ENCODE measurements at regions not wholly inside any gene's neighbourhood (a gene's known extent, or its start where the extent isn't known, plus 50 kb on each side); places are given as distances from the start of the nearest gene placed in this dataset.

GRCh38 chr2:60400462-60401246 lies 152.8 kb downstream of the BCL11A start:
- no peak for DNase-seq (ENCODE audit: low read depth in 2 of 2)

- DNase-seq (ENCODE audit: low read depth in 2 of 2): no peak
These were observed 159.0 kb downstream of the BCL11A start for GRCh38 chr2:60394463-60394862.

GRCh38 chr2:60391649-60392375 lies 161.6 kb downstream of the BCL11A start:
- no peak for DNase-seq (ENCODE audit: low read depth in 2 of 2)

- DNase-seq (ENCODE audit: low read depth in 2 of 2): no peak
These were observed 162.2 kb downstream of the BCL11A start for GRCh38 chr2:60391230-60391629.

GRCh38 chr2:60386436-60386835 lies 167.0 kb downstream of the BCL11A start:
- no peak for DNase-seq (ENCODE audit: low read depth in 2 of 2)

GRCh38 chr2:60385648-60386047 lies 167.8 kb downstream of the BCL11A start:
- DNase-seq (ENCODE audit: low read depth in 2 of 2): no peak

- no peak for DNase-seq (ENCODE audit: low read depth in 2 of 2)
These were observed 169.9 kb downstream of the BCL11A start for GRCh38 chr2:60383401-60384143.

- no peak for DNase-seq (ENCODE audit: low read depth in 2 of 2)
These were observed 173.0 kb downstream of the BCL11A start for GRCh38 chr2:60380411-60380810.

GRCh38 chr2:60379684-60380083 lies 173.8 kb downstream of the BCL11A start:
- no peak for DNase-seq (ENCODE audit: low read depth in 2 of 2)

- no peak for DNase-seq (ENCODE audit: low read depth in 2 of 2)
These were observed 174.2 kb downstream of the BCL11A start for GRCh38 chr2:60379216-60379615.

GRCh38 chr2:60377825-60378224 lies 175.6 kb downstream of the BCL11A start:
- no peak for DNase-seq (ENCODE audit: low read depth in 2 of 2)

- DNase-seq (ENCODE audit: low read depth in 2 of 2): no peak
These were observed 177.2 kb downstream of the BCL11A start for GRCh38 chr2:60376252-60376651.

- no peak for DNase-seq (ENCODE audit: low read depth in 2 of 2)
These were observed 181.8 kb downstream of the BCL11A start for GRCh38 chr2:60371681-60372080.

- no peak for DNase-seq (ENCODE audit: low read depth in 2 of 2)
These were observed 182.2 kb downstream of the BCL11A start for GRCh38 chr2:60371219-60371618.

- DNase-seq (ENCODE audit: low read depth in 2 of 2): no peak
These were observed 182.6 kb downstream of the BCL11A start for GRCh38 chr2:60370814-60371213.

- DNase-seq (ENCODE audit: low read depth in 2 of 2): no peak
These were observed 185.0 kb downstream of the BCL11A start for GRCh38 chr2:60368456-60368855.

GRCh38 chr2:60366135-60366712 lies 187.2 kb downstream of the BCL11A start:
- no peak for DNase-seq (ENCODE audit: low read depth in 2 of 2)

- DNase-seq (ENCODE audit: low read depth in 2 of 2): no peak
These were observed 187.9 kb downstream of the BCL11A start for GRCh38 chr2:60365556-60365955.

- no peak for DNase-seq (ENCODE audit: low read depth in 2 of 2)
These were observed 189.0 kb downstream of the BCL11A start for GRCh38 chr2:60364491-60364890.

GRCh38 chr2:60361498-60361897 lies 192.0 kb downstream of the BCL11A start:
- DNase-seq (ENCODE audit: low read depth in 2 of 2): no peak

- DNase-seq (ENCODE audit: low read depth in 2 of 2): no peak
These were observed 193.9 kb downstream of the BCL11A start for GRCh38 chr2:60359569-60359968.

GRCh38 chr2:60358476-60358875 lies 195.0 kb downstream of the BCL11A start:
- no peak for DNase-seq (ENCODE audit: low read depth in 2 of 2)

Data from stimulated activated CD8-positive, alpha-beta memory T cell treated with anti-CD3 and anti-CD28 coated beads, Interleukin-15, amount 100 ng/mL, for 4 hours (primary cell).